CD4-positive, alpha-beta T cell treated with Interleukin-2 at 100 ng/mL for 4 hours (primary cell): ENCODE measurements at regions not wholly inside any gene's neighbourhood (a gene's known extent, or its start where the extent isn't known, plus 50 kb on each side); places are given as distances from the start of the nearest gene placed in this dataset.

ENCODE experiments used
- DNase-seq: peaks from one replicate; pipeline ENCODE4 v3.0.0-alpha.2; 2020; ENCODE audit warnings: low spot score

GRCh38 chr3:39000008-39000450 is 51.7 kb downstream of the SCN11A start:
- peak; percentile 36 for DNase-seq

- no peak for DNase-seq
Observed at GRCh38 chr3:38998086-38998485, 53.7 kb downstream of the SCN11A start.

- no peak for DNase-seq
Observed at GRCh38 chr3:38996193-38996592, 55.6 kb downstream of the SCN11A start.

- no peak for DNase-seq
Observed at GRCh38 chr3:38994251-38994650, 57.5 kb downstream of the SCN11A start.

- DNase-seq, result no peak
Observed at GRCh38 chr3:38992117-38992760, 59.5 kb downstream of the SCN11A start.

- no peak for DNase-seq
Observed at GRCh38 chr3:38990621-38991020, 61.1 kb downstream of the SCN11A start.

- no peak for DNase-seq
Observed at GRCh38 chr3:38989917-38990510, 61.7 kb downstream of the SCN11A start.

- DNase-seq, result no peak
Observed at GRCh38 chr3:38988955-38989354, 62.8 kb downstream of the SCN11A start.

- no peak for DNase-seq
Observed at GRCh38 chr3:38987456-38987855, 64.3 kb downstream of the SCN11A start.

- DNase-seq, result no peak
Observed at GRCh38 chr3:38986901-38987300, 64.8 kb downstream of the SCN11A start.

- DNase-seq, result no peak
Observed at GRCh38 chr3:38985981-38986380, 65.8 kb downstream of the SCN11A start.

GRCh38 chr3:38985581-38985980 is 66.2 kb downstream of the SCN11A start:
- no peak for DNase-seq

GRCh38 chr3:38984731-38985130 is 67.0 kb downstream of the SCN11A start:
- no peak for DNase-seq

- no peak for DNase-seq
Observed at GRCh38 chr3:38984110-38984509, 67.6 kb downstream of the SCN11A start.

- DNase-seq, result no peak
Observed at GRCh38 chr3:38980938-38981337, 70.8 kb downstream of the SCN11A start.

- no peak for DNase-seq
Observed at GRCh38 chr3:38978729-38979128, 73.0 kb downstream of the SCN11A start.

- no peak for DNase-seq
Observed at GRCh38 chr3:38970851-38971638, 80.7 kb downstream of the SCN11A start.

- no peak for DNase-seq
Observed at GRCh38 chr3:38969317-38970235, 82.2 kb downstream of the SCN11A start.

- DNase-seq, result no peak
Observed at GRCh38 chr3:38968891-38969290, 82.9 kb downstream of the SCN11A start.

- no peak for DNase-seq
Observed at GRCh38 chr3:38968403-38968802, 83.3 kb downstream of the SCN11A start.

- no peak for DNase-seq
Observed at GRCh38 chr3:38967693-38967989, 84.1 kb downstream of the SCN11A start.
